HL-60 (cell line): ENCODE measurements at regions not wholly inside any gene's neighbourhood (a gene's known extent, or its start where the extent isn't known, plus 50 kb on each side); places are given as distances from the start of the nearest gene placed in this dataset.

Experiments used
- DNase-seq, 2 experiments: peaks; one replicate each; pipeline ENCODE4 v3.0.0-alpha.2; 2010 to 2020; ENCODE audit warnings: low read depth in 1 of 2, low spot score in 1 of 2
- H3K27ac ChIP-seq: fragments of 250-450 bp; sonication (Bioruptor Pico); replicated peaks from 2 replicates; pipeline ENCODE4 v1.5.1; 2020; ENCODE audit warnings: mild to moderate bottlenecking, moderate library complexity
- H3K27me3 ChIP-seq: fragments of 250-450 bp; sonication (Bioruptor Pico); 2 replicates; pipeline ENCODE4 v1.5.1; 2021; ENCODE audit warnings: mild to moderate bottlenecking, moderate library complexity; ENCODE audit not compliant: insufficient read depth, poor library complexity, severe bottlenecking
- H3K4me3 ChIP-seq: replicated peaks from 2 replicates; pipeline ENCODE4 v1.5.1; 2011; ENCODE audit warnings: mild to moderate bottlenecking, control low read depth, low read length; ENCODE audit not compliant: insufficient read depth
- CTCF ChIP-seq: IDR thresholded peaks from one replicate; pipeline ENCODE4 v1.5.1; 2011; ENCODE audit warnings: low read length, control low read depth, inconsistent platforms; ENCODE audit not compliant: insufficient read depth
- GABPA ChIP-seq: IDR thresholded peaks from 2 replicates; pipeline ENCODE4 v1.6.1; 2012; ENCODE audit warnings: low read depth
- POLR2AphosphoS5 ChIP-seq: IDR thresholded peaks from 2 replicates; pipeline ENCODE4 v1.6.1; 2012; ENCODE audit warnings: low read depth
- REST ChIP-seq: IDR thresholded peaks from 2 replicates; pipeline ENCODE4 v1.6.1; 2012; ENCODE audit warnings: low read depth; ENCODE audit not compliant: insufficient replicate concordance
- SPI1 ChIP-seq: IDR thresholded peaks from 2 replicates; pipeline ENCODE4 v1.6.1; 2012; ENCODE audit warnings: low read depth, mild to moderate bottlenecking, borderline replicate concordance

- Histone ChIP-seq H3K27ac (no peak overlapping the region), H3K27me3 (no peaks in the 10 kb centered on the region), H3K4me3 (no peak overlapping the region)
- DNase-seq, result no peak
- no peak for TF ChIP-seq REST
- no peak for TF ChIP-seq CTCF
- no peak for TF ChIP-seq SPI1
- TF ChIP-seq POLR2AphosphoS5, result no peak
- no peak for TF ChIP-seq GABPA
Observed at GRCh38 chr11:127524618-127525017, 524.0 kb upstream of the KIRREL3 start.

GRCh38 chr11:127521413-127521812 lies 520.8 kb upstream of the KIRREL3 start:
- DNase-seq, result no peak

GRCh38 chr11:127507851-127508250 lies 507.3 kb upstream of the KIRREL3 start:
- Histone ChIP-seq H3K27ac (no peak overlapping the region), H3K27me3 (no peaks in the 10 kb centered on the region), H3K4me3 (no peak overlapping the region)
- DNase-seq, result no peak
- no peak for TF ChIP-seq GABPA
- no peak for TF ChIP-seq REST
- no peak for TF ChIP-seq SPI1
- no peak for TF ChIP-seq CTCF
- TF ChIP-seq POLR2AphosphoS5, result no peak

More at GRCh38 chr11:127521413-127521812, 520.8 kb upstream of the KIRREL3 start:
- Histone ChIP-seq H3K27ac (no peak overlapping the region), H3K4me3 (no peak overlapping the region), H3K27me3 (no peaks in the 10 kb centered on the region)
- TF ChIP-seq REST, result no peak
- TF ChIP-seq POLR2AphosphoS5, result no peak
- TF ChIP-seq SPI1, result no peak

- Histone ChIP-seq H3K27ac (no peak overlapping the region), H3K27me3 (no peaks in the 10 kb centered on the region), H3K4me3 (no peak overlapping the region)
- DNase-seq, result no peak
- TF ChIP-seq SPI1 (no peak), CTCF (no peak), REST (no peak), GABPA (no peak), POLR2AphosphoS5 (no peak)
Observed at GRCh38 chr11:127506647-127507046, 506.1 kb upstream of the KIRREL3 start.
